ENCODE measurements at regions not wholly inside any gene's neighbourhood (a gene's known extent, or its start where the extent isn't known, plus 50 kb on each side); places are given as distances from the start of the nearest gene placed in this dataset.

GRCh38 chr12:126390969-126391566 is 1325.8 kb downstream of the AACS start:
- intact Hi-C loops (cut with micrococcal nuclease; ENCODE audit: unreplicated experiment) = no loop called here
- Histone ChIP-seq H3K27ac (ENCODE audit: low read depth, low read length, poor library complexity, severe bottlenecking) (no peak overlapping the region), H3K9me3 (ENCODE audit: low read length) (no peaks in the 10 kb centered on the region), H3K4me1 (ENCODE audit: insufficient read depth, low read length, poor library complexity, severe bottlenecking) (no peaks in the 10 kb centered on the region), H3K79me2 (ENCODE audit: insufficient read depth, low read depth, low read length) (no peaks in the 10 kb centered on the region), H3K4me2 (ENCODE audit: low read length) (no peak overlapping the region), H3K9me2 (ENCODE audit: insufficient read depth, low read length) (no peaks in the 10 kb centered on the region), H2AFZ (ENCODE audit: low read length) (no peak overlapping the region), H3K4me3 (ENCODE audit: low read depth, low read length, poor library complexity, severe bottlenecking) (no peak overlapping the region), H3K36me3 (ENCODE audit: insufficient read depth, low read length) (no peaks in the 10 kb centered on the region), H4K20me1 (ENCODE audit: insufficient read depth, low read length) (no peaks in the 10 kb centered on the region)
- CTCF ChIA-PET (ENCODE audit: unreplicated experiment) = no interaction called here
- no TSS peak for BruUV-seq (replicated peaks)
- POLR2A ChIA-PET = no interaction called here
- no peak for TF ChIP-seq CTCF (conservative IDR thresholded peaks at IDR 0.05; ENCODE audit: low read length)
- TF ChIP-seq EZH2phosphoT487 (IDR thresholded peaks at IDR 0.05; ENCODE audit: borderline replicate concordance, low read depth, low read length) = no peak
- DNase-seq (ENCODE audit: low spot score) = no peak

GRCh38 chr12:126396536-126396935 is 1331.3 kb downstream of the AACS start:
- Histone ChIP-seq H4K20me1 (ENCODE audit: insufficient read depth, low read length) (no peaks in the 10 kb centered on the region), H3K36me3 (ENCODE audit: insufficient read depth, low read length) (no peaks in the 10 kb centered on the region), H3K27ac (ENCODE audit: low read depth, low read length, poor library complexity, severe bottlenecking) (no peak overlapping the region), H3K9me3 (ENCODE audit: low read length) (no peaks in the 10 kb centered on the region), H3K9me2 (ENCODE audit: insufficient read depth, low read length) (no peaks in the 10 kb centered on the region), H3K79me2 (ENCODE audit: insufficient read depth, low read depth, low read length) (no peaks in the 10 kb centered on the region), H3K4me1 (ENCODE audit: insufficient read depth, low read length, poor library complexity, severe bottlenecking) (no peaks in the 10 kb centered on the region), H3K4me3 (ENCODE audit: low read depth, low read length, poor library complexity, severe bottlenecking) (no peak overlapping the region), H3K4me2 (ENCODE audit: low read length) (no peak overlapping the region), H2AFZ (ENCODE audit: low read length) (no peak overlapping the region)
- DNase-seq (ENCODE audit: low spot score) = no peak
- BruUV-seq (replicated peaks) = no TSS peak
- no peak for TF ChIP-seq EZH2phosphoT487 (IDR thresholded peaks at IDR 0.05; ENCODE audit: borderline replicate concordance, low read depth, low read length)
- TF ChIP-seq CTCF (conservative IDR thresholded peaks at IDR 0.05; ENCODE audit: low read length) = no peak
- POLR2A ChIA-PET = no interaction called here
- intact Hi-C loops (cut with micrococcal nuclease; ENCODE audit: unreplicated experiment) = no loop called here
- CTCF ChIA-PET (ENCODE audit: unreplicated experiment) = no interaction called here

- Histone ChIP-seq H3K9me2 (ENCODE audit: insufficient read depth, low read length) (no peaks in the 10 kb centered on the region), H4K20me1 (ENCODE audit: insufficient read depth, low read length) (no peaks in the 10 kb centered on the region), H3K4me2 (ENCODE audit: low read length) (no peak overlapping the region), H3K4me1 (ENCODE audit: insufficient read depth, low read length, poor library complexity, severe bottlenecking) (no peaks in the 10 kb centered on the region), H2AFZ (ENCODE audit: low read length) (no peak overlapping the region), H3K9me3 (ENCODE audit: low read length) (no peaks in the 10 kb centered on the region), H3K4me3 (ENCODE audit: low read depth, low read length, poor library complexity, severe bottlenecking) (no peak overlapping the region), H3K79me2 (ENCODE audit: insufficient read depth, low read depth, low read length) (no peaks in the 10 kb centered on the region), H3K36me3 (ENCODE audit: insufficient read depth, low read length) (no peaks in the 10 kb centered on the region), H3K27ac (ENCODE audit: low read depth, low read length, poor library complexity, severe bottlenecking) (no peak overlapping the region)
- no peak for DNase-seq (ENCODE audit: low spot score)
- ChIA-PET CTCF (ENCODE audit: unreplicated experiment) (no interaction called here), POLR2A (no interaction called here)
- no peak for TF ChIP-seq CTCF (conservative IDR thresholded peaks at IDR 0.05; ENCODE audit: low read length)
- TF ChIP-seq EZH2phosphoT487 (IDR thresholded peaks at IDR 0.05; ENCODE audit: borderline replicate concordance, low read depth, low read length) = no peak
- no TSS peak for BruUV-seq (replicated peaks)
- intact Hi-C loops (cut with micrococcal nuclease; ENCODE audit: unreplicated experiment) = no loop called here
Observed at GRCh38 chr12:126397071-126397581, 1331.9 kb downstream of the AACS start.
